SK-N-SH treated with all-trans-retinoic acid at 6 μM for 48 hours (cell line): ENCODE measurements at regions not wholly inside any gene's neighbourhood (a gene's known extent, or its start where the extent isn't known, plus 50 kb on each side); places are given as distances from the start of the nearest gene placed in this dataset.

Source experiments
- ATAC-seq: fragments of 200-7000 bp; cut with Tn5 transposase; 3 replicates; pipeline ENCODE4 v1.9.1; 2020; ENCODE audit warnings: mild to moderate bottlenecking, moderate library complexity
- ARNTL ChIP-seq: fragments of 450-650 bp; formaldehyde crosslinking; IDR thresholded peaks from 2 replicates; pipeline ENCODE4 v1.5.0; 2020; ENCODE audit warnings: low read depth, mild to moderate bottlenecking, moderate library complexity, borderline replicate concordance
- BACH2 ChIP-seq: fragments of 250-450 bp; sonication (Bioruptor Pico); IDR thresholded peaks from 2 replicates; pipeline ENCODE4 v1.9.0; 2021; ENCODE audit warnings: mild to moderate bottlenecking, borderline replicate concordance
- ESRRG ChIP-seq: fragments of 250-450 bp; sonication (Bioruptor Pico); IDR thresholded peaks from 2 replicates; pipeline ENCODE4 v1.6.1; 2021; ENCODE audit warnings: mild to moderate bottlenecking
- ISL1 ChIP-seq: fragments of 250-450 bp; sonication (Bioruptor Pico); IDR thresholded peaks from 2 replicates; pipeline ENCODE4 v2.1.2; 2022; ENCODE audit warnings: mild to moderate bottlenecking, moderate library complexity
- OSR1 ChIP-seq: fragments of 250-450 bp; sonication (Bioruptor Pico); IDR thresholded peaks from 2 replicates; pipeline ENCODE4 v1.8.0; 2022; ENCODE audit warnings: moderate library complexity, mild to moderate bottlenecking, inconsistent platforms
- PATZ1 ChIP-seq: fragments of 250-450 bp; sonication (Bioruptor Pico); IDR thresholded peaks from 2 replicates; pipeline ENCODE4 v1.8.0; 2020; ENCODE audit warnings: mild to moderate bottlenecking, moderate library complexity, borderline replicate concordance
- PPARA ChIP-seq: fragments of 250-450 bp; sonication (Bioruptor Pico); IDR thresholded peaks from 2 replicates; pipeline ENCODE4 v1.5.0; 2020; ENCODE audit warnings: mild to moderate bottlenecking, borderline replicate concordance
- SNAI2 ChIP-seq: fragments of 250-450 bp; sonication (Bioruptor Pico); IDR thresholded peaks from 2 replicates; pipeline ENCODE4 v1.5.0; 2020; ENCODE audit warnings: mild to moderate bottlenecking, moderate library complexity
- TCF4 ChIP-seq: fragments of 250-450 bp; sonication (Bioruptor Pico); IDR thresholded peaks from 2 replicates; pipeline ENCODE4 v1.8.0; 2021; ENCODE audit warnings: mild to moderate bottlenecking, moderate library complexity, borderline replicate concordance
- TOX ChIP-seq: fragments of 250-450 bp; sonication (Bioruptor Pico); IDR thresholded peaks from 2 replicates; pipeline ENCODE4 v1.8.0; 2021; ENCODE audit warnings: mild to moderate bottlenecking, moderate library complexity, borderline replicate concordance
- ZC3H10 ChIP-seq: fragments of 250-450 bp; sonication (Bioruptor Pico); IDR thresholded peaks from 2 replicates; pipeline ENCODE4 v1.5.1; 2021; ENCODE audit warnings: mild to moderate bottlenecking, moderate library complexity
- ZFP3 ChIP-seq: fragments of 250-450 bp; sonication (Bioruptor Pico); IDR thresholded peaks from 2 replicates; pipeline ENCODE4 v1.5.0; 2020; ENCODE audit warnings: mild to moderate bottlenecking, moderate library complexity
- ZFP30 ChIP-seq: fragments of 450-650 bp; formaldehyde crosslinking; IDR thresholded peaks from 2 replicates; pipeline ENCODE4 v1.5.0; 2022; ENCODE audit warnings: mild to moderate bottlenecking, moderate library complexity
- ZNF565 ChIP-seq: fragments of 450-650 bp; formaldehyde crosslinking; conservative IDR thresholded peaks from 2 replicates; pipeline ENCODE4 v1.5.0; 2020; ENCODE audit warnings: low read depth, mild to moderate bottlenecking, moderate library complexity
- ZNF70 ChIP-seq: fragments of 450-650 bp; formaldehyde crosslinking; IDR thresholded peaks from 2 replicates; pipeline ENCODE4 v1.5.0; 2020; ENCODE audit warnings: mild to moderate bottlenecking, moderate library complexity
- TF ChIP-seq, protein P1 (sequence below): fragments of 250-450 bp; sonication (Bioruptor Pico); IDR thresholded peaks from 2 replicates; pipeline ENCODE4 v1.5.1; 2020; ENCODE audit warnings: low read depth, mild to moderate bottlenecking, moderate library complexity
- TF ChIP-seq, protein P2 (sequence below): fragments of 250-450 bp; sonication (Bioruptor Pico); IDR thresholded peaks from 2 replicates; pipeline ENCODE4 v1.5.0; 2020; ENCODE audit warnings: mild to moderate bottlenecking, moderate library complexity
- TF ChIP-seq, protein P3 (sequence below): fragments of 250-450 bp; sonication (Bioruptor Pico); IDR thresholded peaks from 2 replicates; pipeline ENCODE4 v1.8.0; 2021; ENCODE audit warnings: low read depth, mild to moderate bottlenecking, moderate library complexity, borderline replicate concordance

GRCh38 chr4:160019936-160020335 is 917.1 kb downstream of the RAPGEF2 start:
- TF ChIP-seq SNAI2 = no peak
- TF ChIP-seq OSR1 (CRISPR knock-in tag) = no peak
- TF ChIP-seq, protein P1, sequence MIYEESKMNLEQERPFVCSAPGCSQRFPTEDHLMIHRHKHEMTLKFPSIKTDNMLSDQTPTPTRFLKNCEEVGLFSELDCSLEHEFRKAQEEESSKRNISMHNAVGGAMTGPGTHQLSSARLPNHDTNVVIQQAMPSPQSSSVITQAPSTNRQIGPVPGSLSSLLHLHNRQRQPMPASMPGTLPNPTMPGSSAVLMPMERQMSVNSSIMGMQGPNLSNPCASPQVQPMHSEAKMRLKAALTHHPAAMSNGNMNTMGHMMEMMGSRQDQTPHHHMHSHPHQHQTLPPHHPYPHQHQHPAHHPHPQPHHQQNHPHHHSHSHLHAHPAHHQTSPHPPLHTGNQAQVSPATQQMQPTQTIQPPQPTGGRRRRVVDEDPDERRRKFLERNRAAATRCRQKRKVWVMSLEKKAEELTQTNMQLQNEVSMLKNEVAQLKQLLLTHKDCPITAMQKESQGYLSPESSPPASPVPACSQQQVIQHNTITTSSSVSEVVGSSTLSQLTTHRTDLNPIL = no peak
- TF ChIP-seq ISL1 (CRISPR knock-in tag) = no peak
- TF ChIP-seq, protein P2, sequence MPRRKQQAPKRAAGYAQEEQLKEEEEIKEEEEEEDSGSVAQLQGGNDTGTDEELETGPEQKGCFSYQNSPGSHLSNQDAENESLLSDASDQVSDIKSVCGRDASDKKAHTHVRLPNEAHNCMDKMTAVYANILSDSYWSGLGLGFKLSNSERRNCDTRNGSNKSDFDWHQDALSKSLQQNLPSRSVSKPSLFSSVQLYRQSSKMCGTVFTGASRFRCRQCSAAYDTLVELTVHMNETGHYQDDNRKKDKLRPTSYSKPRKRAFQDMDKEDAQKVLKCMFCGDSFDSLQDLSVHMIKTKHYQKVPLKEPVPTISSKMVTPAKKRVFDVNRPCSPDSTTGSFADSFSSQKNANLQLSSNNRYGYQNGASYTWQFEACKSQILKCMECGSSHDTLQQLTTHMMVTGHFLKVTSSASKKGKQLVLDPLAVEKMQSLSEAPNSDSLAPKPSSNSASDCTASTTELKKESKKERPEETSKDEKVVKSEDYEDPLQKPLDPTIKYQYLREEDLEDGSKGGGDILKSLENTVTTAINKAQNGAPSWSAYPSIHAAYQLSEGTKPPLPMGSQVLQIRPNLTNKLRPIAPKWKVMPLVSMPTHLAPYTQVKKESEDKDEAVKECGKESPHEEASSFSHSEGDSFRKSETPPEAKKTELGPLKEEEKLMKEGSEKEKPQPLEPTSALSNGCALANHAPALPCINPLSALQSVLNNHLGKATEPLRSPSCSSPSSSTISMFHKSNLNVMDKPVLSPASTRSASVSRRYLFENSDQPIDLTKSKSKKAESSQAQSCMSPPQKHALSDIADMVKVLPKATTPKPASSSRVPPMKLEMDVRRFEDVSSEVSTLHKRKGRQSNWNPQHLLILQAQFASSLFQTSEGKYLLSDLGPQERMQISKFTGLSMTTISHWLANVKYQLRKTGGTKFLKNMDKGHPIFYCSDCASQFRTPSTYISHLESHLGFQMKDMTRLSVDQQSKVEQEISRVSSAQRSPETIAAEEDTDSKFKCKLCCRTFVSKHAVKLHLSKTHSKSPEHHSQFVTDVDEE = no peak
- TF ChIP-seq ZFP3 (CRISPR knock-in tag) = no peak
- TF ChIP-seq ZFP30 = no peak
- ATAC-seq = no peak

DNA sequence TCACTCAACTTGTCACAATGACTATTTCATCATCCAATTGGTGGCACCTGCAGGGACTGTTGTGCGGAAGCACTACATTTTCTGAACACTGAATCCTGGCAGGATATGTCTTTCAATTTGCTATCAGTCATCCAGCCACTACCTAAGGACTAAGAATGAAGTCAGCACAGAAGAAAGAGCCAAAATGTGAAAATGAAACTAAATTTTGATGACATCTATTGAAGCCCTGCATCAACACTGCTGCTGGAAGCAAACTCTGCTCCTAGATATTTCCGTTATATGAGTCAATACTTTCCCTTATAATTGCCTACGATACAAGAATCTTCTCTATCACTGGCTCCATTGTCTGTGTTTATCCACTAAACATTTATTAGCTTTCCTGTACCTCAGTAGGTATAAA is 917.9 kb downstream of the RAPGEF2 start:
- TF ChIP-seq PPARA (CRISPR knock-in tag) (no peak), ZNF70 (CRISPR knock-in tag) (no peak), ZC3H10 (CRISPR knock-in tag) (no peak), TCF4 (CRISPR knock-in tag) (no peak), SNAI2 (no peak), ESRRG (no peak), ZNF565 (CRISPR knock-in tag) (no peak), TOX (no peak)
- TF ChIP-seq, protein P3, sequence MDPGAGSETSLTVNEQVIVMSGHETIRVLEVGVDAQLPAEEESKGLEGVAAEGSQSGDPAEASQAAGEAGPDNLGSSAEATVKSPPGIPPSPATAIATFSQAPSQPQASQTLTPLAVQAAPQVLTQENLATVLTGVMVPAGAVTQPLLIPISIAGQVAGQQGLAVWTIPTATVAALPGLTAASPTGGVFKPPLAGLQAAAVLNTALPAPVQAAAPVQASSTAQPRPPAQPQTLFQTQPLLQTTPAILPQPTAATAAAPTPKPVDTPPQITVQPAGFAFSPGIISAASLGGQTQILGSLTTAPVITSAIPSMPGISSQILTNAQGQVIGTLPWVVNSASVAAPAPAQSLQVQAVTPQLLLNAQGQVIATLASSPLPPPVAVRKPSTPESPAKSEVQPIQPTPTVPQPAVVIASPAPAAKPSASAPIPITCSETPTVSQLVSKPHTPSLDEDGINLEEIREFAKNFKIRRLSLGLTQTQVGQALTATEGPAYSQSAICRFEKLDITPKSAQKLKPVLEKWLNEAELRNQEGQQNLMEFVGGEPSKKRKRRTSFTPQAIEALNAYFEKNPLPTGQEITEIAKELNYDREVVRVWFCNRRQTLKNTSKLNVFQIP (CRISPR knock-in tag) = no peak
- no peak for ATAC-seq

DNA sequence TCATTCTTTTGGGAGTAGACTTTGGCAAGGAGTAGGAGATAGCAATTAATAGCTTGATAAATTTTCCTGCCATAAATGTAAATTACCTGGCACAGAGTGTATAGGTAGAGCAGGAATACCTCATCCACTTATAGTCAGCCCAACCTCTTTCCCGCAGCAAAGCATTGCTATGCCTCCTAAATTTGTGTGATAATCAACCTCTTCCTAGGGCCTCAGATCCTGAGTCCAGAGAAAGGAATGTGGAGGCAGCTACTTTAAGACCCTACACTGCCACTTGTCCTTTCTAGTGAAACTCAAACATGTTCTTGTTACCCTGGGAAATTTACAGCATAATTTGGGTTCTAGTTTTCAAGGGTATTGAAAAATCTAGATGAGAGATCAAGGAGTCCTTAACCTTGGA is 919.0 kb downstream of the RAPGEF2 start:
- TF ChIP-seq, protein P3 (CRISPR knock-in tag) = no peak
- no peak for TF ChIP-seq BACH2
- TF ChIP-seq, protein P2 = no peak
- TF ChIP-seq TCF4 (CRISPR knock-in tag) = no peak
- TF ChIP-seq PATZ1 (CRISPR knock-in tag) = no peak
- no peak for TF ChIP-seq ARNTL (CRISPR knock-in tag)
- TF ChIP-seq, protein P1 = no peak
- no peak for TF ChIP-seq ISL1 (CRISPR knock-in tag)
- ATAC-seq = no peak
